Activated effector memory CD4-positive, alpha-beta T cell treated with anti-CD3 and anti-CD28 coated beads, Interleukin-2, amount 50 U/mL, for 16 hours (primary cell): ENCODE measurements at regions not wholly inside any gene's neighbourhood (a gene's known extent, or its start where the extent isn't known, plus 50 kb on each side); places are given as distances from the start of the nearest gene placed in this dataset.

ENCODE experiments used
- DNase-seq: peaks from one replicate; pipeline ENCODE4 v3.0.0-alpha.2; 2020

GRCh38 chr11:113634940-113635575 is 71.0 kb downstream of the TMPRSS5 start:
- DNase-seq = no peak

- DNase-seq = no peak
Measured at GRCh38 chr11:113632981-113633380, 73.1 kb downstream of the TMPRSS5 start.

GRCh38 chr11:113629562-113629961 is 76.5 kb downstream of the TMPRSS5 start:
- DNase-seq = no peak

GRCh38 chr11:113628912-113629311 is 77.2 kb downstream of the TMPRSS5 start:
- no peak for DNase-seq

GRCh38 chr11:113627946-113628345 is 78.2 kb downstream of the TMPRSS5 start:
- no peak for DNase-seq

GRCh38 chr11:113627297-113627696 is 78.8 kb downstream of the TMPRSS5 start:
- DNase-seq = no peak

- DNase-seq = no peak
Measured at GRCh38 chr11:113626736-113627135, 79.4 kb downstream of the TMPRSS5 start.

GRCh38 chr11:113623114-113623513 is 83.0 kb downstream of the TMPRSS5 start:
- no peak for DNase-seq

GRCh38 chr11:113618360-113618759 is 87.7 kb downstream of the TMPRSS5 start:
- DNase-seq = no peak

- no peak for DNase-seq
Measured at GRCh38 chr11:113615773-113616172, 90.3 kb downstream of the TMPRSS5 start.

GRCh38 chr11:113615098-113615497 is 91.0 kb downstream of the TMPRSS5 start:
- DNase-seq = no peak

- DNase-seq = no peak
Measured at GRCh38 chr11:113614097-113614496, 92.0 kb downstream of the TMPRSS5 start.

GRCh38 chr11:113613619-113614018 is 92.5 kb downstream of the TMPRSS5 start:
- no peak for DNase-seq

GRCh38 chr11:113604186-113604585 is 101.9 kb downstream of the TMPRSS5 start:
- no peak for DNase-seq

- no peak for DNase-seq
Measured at GRCh38 chr11:113603277-113604059, 102.6 kb downstream of the TMPRSS5 start.

- DNase-seq = no peak
Measured at GRCh38 chr11:113602483-113602882, 103.6 kb downstream of the TMPRSS5 start.

GRCh38 chr11:113596658-113597057 is 109.5 kb downstream of the TMPRSS5 start:
- no peak for DNase-seq

GRCh38 chr11:113595810-113596594 is 110.1 kb downstream of the TMPRSS5 start:
- no peak for DNase-seq

- DNase-seq = no peak
Measured at GRCh38 chr11:113593698-113594308, 112.3 kb downstream of the TMPRSS5 start.

- no peak for DNase-seq
Measured at GRCh38 chr11:113591117-113591516, 115.0 kb downstream of the TMPRSS5 start.

GRCh38 chr11:113587308-113587739 is 112.1 kb upstream of the DRD2 start:
- DNase-seq = no peak

GRCh38 chr11:113584371-113584770 is 109.2 kb upstream of the DRD2 start:
- no peak for DNase-seq

- DNase-seq = no peak
Measured at GRCh38 chr11:113581713-113582112, 106.5 kb upstream of the DRD2 start.
